Left lung (tissue), 4 donors: ENCODE measurements at regions not wholly inside any gene's neighbourhood (a gene's known extent, or its start where the extent isn't known, plus 50 kb on each side); places are given as distances from the start of the nearest gene placed in this dataset.

ENCODE experiments used
- ATAC-seq: fragments of 200-7000 bp; cut with Tn5 transposase; one replicate; pipeline ENCODE4 v1.9.1; 2020; ENCODE audit warnings: moderate library complexity
- DNase-seq, 4 donors: peaks; one replicate each; pipeline ENCODE4 v3.0.0-alpha.2; 2013 to 2020
- H3K27ac ChIP-seq, 2 donors: fragments of 200-600 bp; sonication (generic) in 1 of 2; one replicate each; pipeline versions ENCODE4 v1.5.0 to v1.8.0; 2020 to 2021
- H3K27me3 ChIP-seq, 2 donors: fragments of 200-600 bp; sonication (generic) in 1 of 2; one replicate each; pipeline versions ENCODE4 v1.5.0 to v1.8.0; 2020 to 2021
- H3K36me3 ChIP-seq, 2 donors: fragments of 200-600 bp; sonication (generic) in 1 of 2; one replicate each; pipeline versions ENCODE4 v1.5.0 to v1.8.0; 2020 to 2021
- H3K4me1 ChIP-seq, 2 donors: fragments of 200-600 bp; one replicate each; pipeline ENCODE4 v1.8.0; 2021
- H3K4me3 ChIP-seq, 2 donors: fragments of 200-600 bp; sonication (generic) in 1 of 2; one replicate each; pipeline versions ENCODE4 v1.5.0 to v1.8.0; 2020 to 2021; ENCODE audit warnings: mild to moderate bottlenecking in 1 of 2
- H3K9me3 ChIP-seq, 2 donors: fragments of 200-600 bp; sonication (generic) in 1 of 2; one replicate each; pipeline versions ENCODE4 v1.5.0 to v1.8.0; 2020 to 2021
- intact Hi-C, 2 donors: fragments of 100-400 bp; cut with DNase I; formaldehyde crosslinking; loops; one replicate each; pipeline versions ENCODE4 v1.11.2 to v1.14.2; 2022
- TF ChIP-seq, protein P1 (sequence below), 2 donors: fragments of 200-600 bp; sonication (generic) in 1 of 2; IDR thresholded peaks; one replicate each; pipeline versions ENCODE4 v1.5.0 to v1.8.0; 2021; ENCODE audit warnings: antibody characterized with exemption in 2 of 2
- donor health status: DM: no; HTN: yes; CAD: no.
- donor health status: DM: no; HTN: no; CAD: no.

DNA sequence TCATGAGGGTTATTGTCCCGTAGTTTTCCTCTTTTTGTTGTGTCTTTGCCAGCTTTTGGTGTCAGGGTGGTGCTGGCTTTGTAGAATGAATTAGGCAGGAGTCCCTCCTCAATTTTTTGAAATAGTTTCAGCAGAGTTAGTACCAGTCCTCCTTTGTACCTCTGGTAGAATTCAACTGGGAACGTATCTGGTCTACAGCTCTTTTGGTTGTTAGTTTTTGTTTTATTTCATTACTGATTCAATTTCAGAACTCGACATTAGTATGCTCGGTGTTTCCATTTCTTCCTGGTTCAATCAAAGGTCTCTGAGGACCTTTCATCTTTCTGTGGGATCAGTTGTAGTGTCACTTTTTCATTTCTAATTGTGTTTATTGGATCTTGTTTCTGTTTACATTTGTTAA lies 1237.0 kb upstream of the PCDH9 start:
- intact Hi-C loops = no loop called here
- Histone ChIP-seq H3K27ac (no peak overlapping the region), H3K27me3 (no peaks in the 10 kb centered on the region), H3K36me3 (no peaks in the 10 kb centered on the region), H3K9me3 (no peaks in the 10 kb centered on the region), H3K4me3 (no peak overlapping the region), H3K4me1 (no peaks in the 10 kb centered on the region)
- TF ChIP-seq, protein P1, sequence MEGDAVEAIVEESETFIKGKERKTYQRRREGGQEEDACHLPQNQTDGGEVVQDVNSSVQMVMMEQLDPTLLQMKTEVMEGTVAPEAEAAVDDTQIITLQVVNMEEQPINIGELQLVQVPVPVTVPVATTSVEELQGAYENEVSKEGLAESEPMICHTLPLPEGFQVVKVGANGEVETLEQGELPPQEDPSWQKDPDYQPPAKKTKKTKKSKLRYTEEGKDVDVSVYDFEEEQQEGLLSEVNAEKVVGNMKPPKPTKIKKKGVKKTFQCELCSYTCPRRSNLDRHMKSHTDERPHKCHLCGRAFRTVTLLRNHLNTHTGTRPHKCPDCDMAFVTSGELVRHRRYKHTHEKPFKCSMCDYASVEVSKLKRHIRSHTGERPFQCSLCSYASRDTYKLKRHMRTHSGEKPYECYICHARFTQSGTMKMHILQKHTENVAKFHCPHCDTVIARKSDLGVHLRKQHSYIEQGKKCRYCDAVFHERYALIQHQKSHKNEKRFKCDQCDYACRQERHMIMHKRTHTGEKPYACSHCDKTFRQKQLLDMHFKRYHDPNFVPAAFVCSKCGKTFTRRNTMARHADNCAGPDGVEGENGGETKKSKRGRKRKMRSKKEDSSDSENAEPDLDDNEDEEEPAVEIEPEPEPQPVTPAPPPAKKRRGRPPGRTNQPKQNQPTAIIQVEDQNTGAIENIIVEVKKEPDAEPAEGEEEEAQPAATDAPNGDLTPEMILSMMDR (IDR thresholded peaks at IDR 0.05) = no peak
- DNase-seq = no peak
- no peak for ATAC-seq

DNA sequence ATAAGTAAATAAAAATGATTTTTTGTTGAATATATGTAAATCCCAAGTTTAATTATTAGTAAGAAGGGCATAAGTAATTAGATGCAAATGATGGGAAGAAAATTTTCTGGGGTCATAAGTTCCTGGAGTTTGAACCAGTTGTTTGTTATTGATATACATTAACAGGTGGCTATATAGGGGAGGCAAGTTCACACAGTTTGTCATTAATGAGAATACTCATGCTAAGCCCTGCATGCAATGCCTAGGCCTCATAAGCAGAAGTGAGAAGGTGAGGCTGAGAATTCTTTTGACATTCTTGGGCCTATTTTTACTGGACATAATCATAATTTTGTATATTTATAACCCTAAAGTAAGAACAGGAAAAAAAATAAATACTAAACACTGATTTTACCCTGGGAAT lies 1210.7 kb upstream of the PCDH9 start:
- peaks cover 0 to 3% of the 10 kb centered on the region in 2 donors for H3K9me3 ChIP-seq
- no peaks in the 10 kb centered on the region for H3K36me3 ChIP-seq
- ATAC-seq = no peak
- intact Hi-C loops = no loop called here
- H3K4me3 ChIP-seq = no peak overlapping the region
- H3K27me3 ChIP-seq = no peaks in the 10 kb centered on the region
- H3K27ac ChIP-seq = no peak overlapping the region
- TF ChIP-seq, protein P1 (IDR thresholded peaks at IDR 0.05) = no peak
- DNase-seq = no peak
- H3K4me1 ChIP-seq = no peaks in the 10 kb centered on the region

DNA sequence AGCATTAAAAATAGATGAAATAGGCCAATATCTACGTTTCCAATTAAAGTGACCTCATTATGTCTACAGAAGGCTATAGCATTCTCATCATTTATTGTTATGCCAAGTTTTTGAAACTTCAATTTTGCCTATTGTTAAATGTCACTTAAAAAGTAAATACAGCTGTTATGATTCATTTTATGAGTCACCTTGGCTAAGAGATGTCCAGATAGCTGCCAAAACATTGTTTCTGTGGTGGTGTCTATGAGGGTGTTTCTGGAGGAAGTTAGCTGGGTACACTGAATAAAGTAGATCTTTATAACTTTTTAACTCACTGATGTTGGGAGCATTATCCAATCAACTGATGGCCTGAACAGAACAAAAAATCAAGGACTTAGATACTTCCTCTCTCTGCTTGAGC lies 1209.7 kb upstream of the PCDH9 start:
- intact Hi-C loops = no loop called here
- no peak for DNase-seq
- Histone ChIP-seq H3K9me3 (no peaks in the 10 kb centered on the region), H3K4me3 (no peak overlapping the region), H3K27me3 (no peaks in the 10 kb centered on the region), H3K4me1 (no peaks in the 10 kb centered on the region), H3K27ac (no peak overlapping the region), H3K36me3 (no peaks in the 10 kb centered on the region)
- TF ChIP-seq, protein P1 (IDR thresholded peaks at IDR 0.05) = no peak
- ATAC-seq = no peak

DNA sequence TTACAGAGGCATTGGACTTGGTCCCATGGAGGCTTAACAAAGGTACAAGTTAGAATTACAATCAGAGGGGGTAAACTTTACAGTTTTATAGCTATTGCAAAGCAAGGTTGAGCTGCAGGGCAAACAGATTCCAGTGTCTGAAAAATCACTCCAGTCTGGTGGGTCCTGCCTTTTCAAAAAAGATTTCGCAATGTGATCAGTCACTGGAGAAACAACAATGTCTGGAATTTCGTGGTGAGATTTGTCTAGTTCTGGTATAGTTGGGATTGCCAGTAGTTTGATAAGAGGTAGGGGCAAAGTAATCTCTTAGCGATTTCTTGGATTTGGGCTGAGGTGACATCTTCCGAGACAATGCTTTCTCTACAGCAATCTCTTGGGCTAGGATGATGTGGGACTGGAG lies 1198.2 kb upstream of the PCDH9 start:
- Histone ChIP-seq H3K9me3 (peaks cover 0 to 1% of the 10 kb centered on the region in 2 donors), H3K4me3 (no peak overlapping the region), H3K36me3 (no peaks in the 10 kb centered on the region), H3K27ac (no peak overlapping the region), H3K4me1 (no peaks in the 10 kb centered on the region), H3K27me3 (no peaks in the 10 kb centered on the region)
- intact Hi-C loops = no loop called here
- DNase-seq (no peak), ATAC-seq (no peak)
- TF ChIP-seq, protein P1 (IDR thresholded peaks at IDR 0.05) = no peak

DNA sequence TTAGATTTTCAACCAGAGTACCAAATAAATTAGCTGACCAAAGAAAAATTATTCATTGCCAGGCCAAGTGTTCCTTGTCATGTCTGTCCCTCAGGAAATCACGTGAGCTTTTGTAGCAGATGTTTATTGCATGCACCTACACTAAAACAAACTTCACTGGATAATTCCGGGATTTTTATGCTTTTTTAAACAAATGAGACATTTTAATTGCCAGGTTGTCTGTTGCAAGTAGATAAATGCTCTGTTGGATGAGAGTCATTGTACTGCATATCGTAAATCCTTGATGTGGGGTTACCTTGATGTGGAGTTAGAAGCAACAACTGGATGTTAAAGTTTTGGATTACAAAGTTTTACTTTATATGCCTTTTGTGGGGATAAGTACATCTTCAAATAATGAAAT lies 1187.7 kb upstream of the PCDH9 start:
- Histone ChIP-seq H3K27ac (no peak overlapping the region), H3K27me3 (no peaks in the 10 kb centered on the region), H3K9me3 (peaks cover 0 to 36% of the 10 kb centered on the region in 2 donors), H3K4me3 (no peak overlapping the region), H3K4me1 (no peaks in the 10 kb centered on the region), H3K36me3 (no peaks in the 10 kb centered on the region)
- DNase-seq (no peak), ATAC-seq (no peak)
- TF ChIP-seq, protein P1 (IDR thresholded peaks at IDR 0.05) = no peak
- intact Hi-C loops = no loop called here
